Right forelimb (tissue), 1 donor: ENCODE measurements at regions not wholly inside any gene's neighbourhood (a gene's known extent, or its start where the extent isn't known, plus 50 kb on each side); places are given as distances from the start of the nearest gene placed in this dataset.

Source experiments
- DNase-seq: peaks from one replicate; pipeline ENCODE4 v3.0.0-alpha.2; 2018

DNA sequence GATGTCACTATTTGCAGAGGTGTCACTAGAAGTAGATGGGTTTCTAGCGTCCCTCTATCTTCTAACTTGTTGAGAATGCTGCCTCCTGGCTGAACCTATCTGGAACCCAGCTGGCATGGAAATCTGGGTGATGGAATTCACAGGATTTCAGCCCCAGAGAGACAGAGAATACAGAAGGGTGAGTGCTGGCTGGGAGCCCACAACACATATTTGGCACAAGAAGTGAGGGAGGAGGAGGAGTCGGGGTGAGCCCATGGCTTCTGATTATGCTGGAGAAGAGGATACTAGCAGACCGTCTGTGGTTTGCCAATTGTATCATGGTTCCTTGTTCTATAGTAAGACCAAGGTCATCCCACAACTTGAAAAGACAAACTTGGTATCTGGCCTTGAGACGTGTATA lies 557.8 kb upstream of the SALL1 start:
- no peak for DNase-seq

DNA sequence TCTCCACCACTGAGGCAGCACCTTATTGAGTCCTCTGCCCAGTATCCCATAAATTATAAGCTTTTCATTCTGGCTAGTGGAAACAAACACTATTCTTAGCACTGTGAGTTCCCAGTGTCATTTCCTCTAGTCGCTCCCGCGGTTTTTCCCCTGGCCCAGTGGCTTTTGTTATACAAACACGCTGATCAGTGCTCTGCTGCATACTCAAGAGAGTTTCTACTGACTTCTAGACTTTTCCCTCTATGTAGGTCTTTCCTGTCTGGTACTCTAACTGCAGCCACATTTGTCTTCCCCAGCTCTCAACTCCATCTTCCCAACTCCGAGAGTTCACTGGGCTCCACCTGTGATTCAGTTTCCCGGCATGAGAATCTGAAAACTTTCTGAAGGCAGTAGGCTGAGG lies 556.6 kb upstream of the SALL1 start:
- no peak for DNase-seq

DNA sequence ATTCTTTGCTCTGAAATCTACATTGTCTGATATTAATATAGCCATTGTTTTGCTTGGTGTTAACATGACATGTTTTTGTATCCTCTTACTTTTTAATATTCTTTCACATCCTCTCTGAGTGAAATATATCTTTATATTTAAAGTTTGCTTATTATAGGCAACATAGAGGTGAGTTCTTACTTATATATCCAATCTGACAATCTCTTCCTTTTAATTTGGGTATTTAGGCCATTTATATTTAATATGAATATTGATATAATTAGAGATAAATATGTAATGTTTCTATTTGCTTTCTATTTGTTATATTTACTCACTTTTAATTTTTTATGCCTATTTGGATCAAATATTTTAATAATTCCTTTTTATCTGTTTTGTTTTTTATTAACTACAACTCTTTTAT lies 554.1 kb upstream of the SALL1 start:
- DNase-seq: no peak

DNA sequence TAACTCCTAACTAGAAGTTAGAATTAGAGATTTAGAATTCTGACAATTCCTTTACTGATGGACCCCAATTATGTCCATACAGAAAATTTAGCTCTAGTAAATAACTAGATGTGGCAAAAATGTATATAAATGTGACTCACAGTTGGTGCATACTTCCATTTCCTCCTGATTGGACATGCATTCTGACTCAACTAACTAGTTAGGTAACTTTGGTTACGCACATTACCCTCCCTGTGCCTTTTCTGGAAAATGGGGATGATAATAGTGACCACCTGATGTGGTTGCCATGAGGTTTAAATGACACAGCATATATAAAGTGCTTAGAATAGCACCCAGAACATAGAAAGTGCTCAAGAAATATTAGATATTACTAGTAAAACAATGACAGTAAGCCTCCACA lies 550.0 kb upstream of the SALL1 start:
- no peak for DNase-seq

DNA sequence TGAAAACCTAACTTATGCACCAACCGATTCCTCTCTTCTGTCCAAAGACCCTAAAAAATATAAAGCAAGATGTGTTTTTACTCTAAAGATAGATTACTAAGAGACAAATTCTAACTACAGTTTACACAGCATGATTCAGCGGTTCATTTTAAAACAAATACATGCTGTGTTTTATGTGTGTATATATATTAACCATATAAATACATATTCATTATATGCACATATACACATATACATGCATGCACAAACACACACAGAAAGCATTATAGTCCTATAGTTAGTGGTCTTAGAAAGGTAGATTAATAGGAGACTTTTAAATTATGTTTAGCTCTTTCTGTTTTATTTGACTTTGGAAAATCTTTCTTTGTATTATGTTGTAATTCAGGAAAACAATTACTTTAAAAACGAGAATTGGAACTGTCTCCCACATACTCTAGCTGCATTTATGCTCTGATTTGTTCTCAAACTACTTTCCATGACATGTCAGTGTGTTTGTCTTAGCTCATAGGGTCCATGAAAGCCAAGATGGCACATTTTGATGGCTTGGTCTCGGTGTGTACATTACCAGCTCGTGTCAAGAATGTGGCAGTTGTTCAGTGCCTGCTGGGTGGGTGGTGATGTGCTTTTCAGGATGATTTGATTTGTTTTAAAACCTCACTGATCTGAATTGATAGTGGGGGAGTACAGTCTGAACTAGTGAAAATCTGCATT lies 548.8 kb upstream of the SALL1 start:
- DNase-seq: no peak

DNA sequence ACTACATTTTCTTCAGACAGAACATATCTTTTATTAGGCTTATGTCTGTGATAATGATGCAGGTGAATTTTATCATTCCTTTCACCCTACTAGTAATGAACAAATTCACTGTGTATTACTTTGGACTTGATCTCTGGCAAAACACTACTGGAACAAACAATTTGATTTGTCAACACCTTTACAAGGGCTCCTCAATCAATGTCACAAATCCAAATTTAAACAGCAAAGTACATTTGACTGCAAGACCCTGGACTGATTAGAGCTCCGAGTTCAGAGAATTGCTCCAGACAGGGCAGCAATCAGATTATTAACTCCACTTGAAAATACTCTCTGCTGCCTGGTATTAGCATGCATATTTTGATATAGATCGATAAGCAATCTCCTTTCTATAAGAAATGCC lies 547.6 kb upstream of the SALL1 start:
- DNase-seq: no peak

DNA sequence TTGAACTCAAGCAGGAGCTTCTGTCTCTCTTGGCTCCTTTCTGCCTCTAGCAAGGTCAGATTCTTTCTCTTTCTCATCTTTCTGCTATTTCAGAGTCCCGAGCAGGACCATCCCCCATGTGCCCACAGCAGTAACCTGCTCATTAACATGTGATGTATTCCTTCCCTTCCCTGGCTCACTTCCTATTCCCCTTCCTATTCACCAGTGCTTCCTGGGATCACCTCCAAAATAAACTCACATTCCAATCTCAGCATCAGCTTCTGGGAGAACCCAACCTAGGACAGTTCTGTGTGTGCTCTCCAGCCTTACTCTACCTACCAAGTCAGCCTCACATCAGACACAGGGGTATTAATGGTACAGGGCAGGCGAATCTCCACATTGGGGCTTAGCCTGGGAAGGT lies 546.4 kb upstream of the SALL1 start:
- no peak for DNase-seq

DNA sequence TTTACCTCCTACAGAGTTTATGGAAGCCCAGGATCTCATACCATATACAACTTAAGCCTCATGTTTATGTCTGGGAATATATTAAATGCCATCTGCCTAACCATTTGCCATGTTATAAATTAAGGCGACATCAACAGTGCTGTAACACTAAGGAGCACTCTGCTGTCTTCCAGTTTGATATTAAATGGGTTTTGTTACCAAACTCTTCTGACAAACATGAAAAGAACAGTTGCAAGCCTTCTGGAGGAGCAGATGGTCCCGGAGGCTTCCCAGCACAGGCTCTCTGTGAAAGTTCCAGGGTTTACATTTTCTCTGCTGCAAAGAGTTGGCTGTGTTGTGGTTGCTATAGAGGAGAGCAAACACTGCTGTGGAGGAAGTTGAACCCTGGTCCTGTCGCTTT lies 545.3 kb upstream of the SALL1 start:
- DNase-seq: no peak

DNA sequence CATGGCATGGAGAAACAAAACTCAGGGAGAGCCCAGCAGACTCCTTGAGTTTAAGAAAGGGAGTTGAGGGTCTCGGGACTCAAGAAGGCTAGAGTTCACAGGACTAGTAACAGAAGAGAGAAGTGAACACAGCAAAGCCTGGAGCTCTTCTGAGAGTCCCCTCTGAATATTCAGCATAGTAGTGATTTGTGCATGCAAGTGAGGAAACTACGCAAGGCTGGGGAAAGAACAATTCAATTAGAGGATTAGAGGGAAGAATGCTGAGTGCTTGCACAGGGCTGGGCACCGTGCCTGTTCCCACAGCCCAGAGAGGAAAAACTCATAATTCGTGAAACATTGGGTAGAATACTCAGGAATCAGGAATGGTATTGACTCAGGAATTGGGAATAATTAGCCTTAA lies 540.0 kb upstream of the SALL1 start:
- DNase-seq: no peak

DNA sequence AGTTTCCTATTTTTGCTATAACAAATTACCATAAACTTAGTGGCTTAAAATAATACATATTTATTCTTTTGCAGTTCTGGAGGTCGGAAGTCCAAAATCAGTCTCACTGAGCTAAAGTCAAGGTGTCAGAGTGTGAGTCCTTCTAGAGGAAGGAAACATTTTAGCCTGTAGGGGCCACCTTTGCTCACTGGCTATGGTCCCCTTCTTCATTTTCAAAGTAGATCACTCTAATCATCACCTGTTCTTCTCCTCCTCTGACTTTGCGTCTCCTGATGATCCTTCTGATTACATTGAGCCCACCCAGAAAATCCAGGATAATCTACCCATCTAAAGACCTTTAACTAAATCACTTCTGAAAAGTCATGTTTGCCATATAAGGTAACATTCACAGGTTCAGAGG lies 534.4 kb upstream of the SALL1 start:
- DNase-seq: no peak

DNA sequence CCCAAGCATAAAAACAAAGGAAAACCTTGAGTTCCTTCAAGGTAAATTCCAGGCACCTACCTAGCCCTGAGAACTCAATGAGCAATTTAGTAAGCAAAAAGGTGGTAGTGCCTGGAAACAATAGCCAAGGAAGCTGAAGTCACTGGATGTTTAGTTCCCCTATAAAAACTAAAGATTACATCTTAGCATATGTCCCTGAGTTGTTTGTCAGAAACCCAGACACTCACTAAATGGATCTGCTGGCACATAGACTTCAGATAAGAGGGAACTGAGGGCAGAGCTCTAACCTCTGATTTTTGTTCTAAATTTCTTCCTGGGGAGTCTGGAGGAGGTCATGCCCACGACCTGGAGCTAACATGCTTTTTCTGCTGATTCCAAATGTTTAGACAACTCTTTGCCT lies 532.8 kb upstream of the SALL1 start:
- DNase-seq: no peak

DNA sequence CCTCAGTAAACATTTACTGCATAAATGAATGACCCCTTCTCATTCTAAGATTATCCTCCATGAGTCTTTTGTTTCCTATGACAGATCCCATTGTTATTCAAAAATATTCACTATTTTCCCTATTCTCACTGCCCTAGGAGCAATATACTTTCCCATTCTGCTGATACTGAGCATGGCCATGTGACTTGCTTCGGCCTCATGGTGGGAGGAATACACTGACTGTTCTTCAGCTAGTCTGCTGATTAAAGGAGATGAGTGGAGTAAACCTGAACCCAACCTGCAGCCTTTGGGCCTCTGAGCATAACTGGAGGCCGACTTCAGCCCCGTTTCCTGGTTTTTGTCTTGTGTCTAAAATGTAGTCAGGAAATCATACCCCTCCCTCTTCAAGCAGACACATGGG lies 531.8 kb upstream of the SALL1 start:
- DNase-seq: no peak

DNA sequence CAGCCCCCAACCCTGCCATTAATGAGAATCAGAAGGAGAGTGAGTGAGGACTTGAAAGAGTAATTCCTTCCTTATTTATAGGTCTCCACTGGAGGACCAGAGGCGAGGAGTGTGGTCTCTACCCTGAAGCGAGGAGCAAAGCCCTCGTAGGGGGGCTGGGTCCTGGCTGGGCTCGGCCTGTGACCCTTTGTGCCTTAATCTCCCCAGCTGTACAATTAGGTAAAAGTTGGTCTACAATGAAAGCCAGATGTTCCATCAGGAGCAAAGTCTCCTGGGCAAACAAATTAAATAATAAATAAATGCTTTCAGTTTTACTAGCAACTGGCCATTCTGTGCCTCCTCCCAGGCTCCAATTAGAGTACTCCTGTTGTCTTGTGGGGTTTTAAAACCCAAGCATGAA lies 523.5 kb upstream of the SALL1 start:
- no peak for DNase-seq

DNA sequence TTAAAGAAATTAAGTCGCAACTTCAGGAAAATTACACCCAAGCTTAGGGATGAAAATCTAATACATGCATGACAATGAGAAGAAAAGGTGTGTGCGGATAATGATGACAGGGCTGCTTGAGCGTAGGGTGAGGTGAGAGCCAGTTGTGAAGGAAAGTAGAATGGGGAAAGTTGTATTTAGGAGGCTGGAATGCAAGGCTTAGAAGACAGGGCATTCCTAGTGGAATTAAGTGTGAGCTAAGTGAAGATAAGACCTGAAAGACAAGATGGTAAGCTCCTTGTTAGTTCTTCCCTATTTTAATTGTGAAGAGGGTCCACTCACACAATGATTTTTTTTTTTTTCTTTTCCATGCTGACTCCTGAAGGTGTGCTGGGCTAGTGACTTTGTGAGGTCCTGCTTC lies 519.5 kb upstream of the SALL1 start:
- no peak for DNase-seq

DNA sequence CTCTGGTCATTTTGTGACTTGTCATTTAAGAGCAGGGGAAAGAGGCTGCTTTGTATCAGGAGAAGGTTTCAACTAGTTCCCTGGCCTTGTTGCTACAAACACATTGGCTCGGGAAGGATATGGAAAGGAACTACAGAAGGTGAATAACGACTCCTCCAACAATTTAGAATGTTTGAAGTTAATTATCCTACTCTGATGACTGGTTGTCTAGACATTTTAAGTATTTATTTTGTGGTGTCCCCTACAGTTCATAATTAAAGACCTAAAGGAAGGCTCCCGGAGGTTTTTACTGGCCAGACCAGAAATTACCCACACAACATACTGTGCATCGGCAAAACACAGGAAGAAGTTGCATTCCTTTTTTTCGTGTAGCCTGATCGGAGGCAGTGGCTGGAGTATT lies 515.8 kb upstream of the SALL1 start:
- DNase-seq: no peak

DNA sequence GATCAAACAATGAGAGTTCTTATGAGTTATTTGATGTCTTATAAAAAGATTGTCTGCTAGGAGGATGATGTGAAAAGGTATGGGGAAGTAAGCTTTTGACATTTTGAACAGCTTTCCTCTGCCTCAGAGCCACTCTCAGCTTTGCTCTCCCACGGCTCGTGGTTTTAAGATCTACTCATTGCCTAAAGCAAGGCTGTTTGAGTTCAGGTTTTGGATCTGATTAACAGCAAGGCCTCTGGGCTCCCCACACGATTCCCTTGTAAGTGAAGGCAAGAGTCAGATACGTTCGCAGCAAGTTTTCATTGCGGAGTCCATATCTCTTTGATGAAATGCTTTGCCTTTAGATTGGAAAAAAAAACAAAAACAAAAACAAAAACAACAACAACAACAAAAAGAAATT lies 515.0 kb upstream of the SALL1 start:
- no peak for DNase-seq

DNA sequence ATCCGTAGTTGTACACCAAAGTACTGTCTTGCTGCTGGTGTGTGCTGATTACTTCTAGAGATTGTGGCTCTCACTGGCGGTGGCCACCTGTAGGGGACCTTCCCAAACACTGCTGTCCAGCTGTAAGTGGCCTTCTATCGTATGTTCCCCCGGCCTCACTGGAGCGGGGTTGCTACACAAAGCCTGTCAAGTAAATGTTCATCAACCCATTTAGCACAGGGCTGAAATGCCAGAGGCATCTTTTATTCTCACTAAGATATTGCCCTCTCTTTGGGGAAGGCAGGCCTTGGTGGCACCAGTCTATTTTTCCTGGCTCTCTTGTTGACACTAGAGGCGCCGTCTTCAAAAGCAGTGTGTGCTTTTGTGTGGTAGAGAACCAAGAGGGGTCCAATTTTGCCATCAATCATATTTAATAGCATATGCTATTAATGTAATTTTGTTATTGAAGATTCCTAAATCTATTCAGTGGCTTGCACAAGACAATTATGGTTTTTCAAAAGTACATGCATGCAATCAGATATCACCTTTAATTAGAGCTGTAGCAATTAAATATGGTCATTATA lies 514.4 kb upstream of the SALL1 start:
- DNase-seq: no peak

DNA sequence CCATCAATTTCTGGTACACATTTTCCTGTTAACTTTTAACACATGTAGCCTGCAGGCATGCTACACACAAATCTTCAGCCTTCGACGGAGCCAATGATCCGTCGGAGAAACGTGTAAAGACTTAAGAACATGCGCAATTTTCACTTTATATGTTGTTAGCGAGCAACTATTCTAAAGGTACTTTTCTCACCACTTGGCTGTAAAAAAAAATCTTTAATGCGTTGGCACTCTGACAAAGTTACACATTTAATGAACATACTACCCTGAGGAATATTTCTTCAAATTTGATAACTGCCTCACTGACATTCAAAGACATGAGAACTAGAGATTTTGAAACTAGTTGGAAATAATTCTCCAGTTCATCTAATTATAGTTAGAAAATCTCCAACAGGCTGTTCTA lies 507.5 kb upstream of the SALL1 start:
- DNase-seq: no peak

DNA sequence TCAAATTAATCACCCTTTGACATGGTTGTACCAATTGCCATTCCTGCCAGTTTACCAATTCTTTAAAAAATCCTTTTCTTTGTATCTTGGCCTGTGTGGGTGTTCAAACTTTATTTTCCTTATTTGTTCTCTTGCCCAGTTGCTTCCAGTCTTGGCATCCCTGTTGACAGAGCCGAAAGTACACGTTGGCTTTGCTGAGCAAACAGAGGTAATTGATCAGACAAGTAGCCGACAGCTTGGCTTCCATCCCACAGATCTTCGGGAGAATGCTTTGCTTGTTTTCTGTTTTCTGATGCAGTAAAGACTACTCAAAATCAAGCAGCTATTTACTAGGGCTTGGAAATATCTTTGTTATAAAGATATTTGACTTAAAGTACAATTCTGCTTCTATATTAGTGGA lies 506.8 kb upstream of the SALL1 start:
- DNase-seq: no peak

DNA sequence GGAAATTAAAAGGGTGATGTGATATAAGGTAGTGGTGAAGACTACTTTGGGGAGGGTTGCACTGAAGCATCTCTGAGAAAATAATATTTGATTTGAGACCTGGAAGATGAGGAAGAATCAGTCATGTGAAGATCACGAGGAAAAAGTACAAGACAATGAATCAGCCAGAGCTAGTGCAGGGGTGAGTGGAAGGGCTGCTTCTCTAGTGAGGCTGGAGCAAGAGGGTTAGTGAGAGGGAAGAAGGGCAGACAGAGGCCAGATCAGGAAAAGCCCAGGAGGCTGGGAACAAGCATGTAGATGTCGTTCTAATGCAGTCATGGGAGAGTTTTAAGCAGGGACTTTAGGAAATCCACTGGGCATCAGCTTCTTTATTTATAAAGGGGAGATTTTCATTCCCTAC lies 504.2 kb upstream of the SALL1 start:
- DNase-seq: no peak

DNA sequence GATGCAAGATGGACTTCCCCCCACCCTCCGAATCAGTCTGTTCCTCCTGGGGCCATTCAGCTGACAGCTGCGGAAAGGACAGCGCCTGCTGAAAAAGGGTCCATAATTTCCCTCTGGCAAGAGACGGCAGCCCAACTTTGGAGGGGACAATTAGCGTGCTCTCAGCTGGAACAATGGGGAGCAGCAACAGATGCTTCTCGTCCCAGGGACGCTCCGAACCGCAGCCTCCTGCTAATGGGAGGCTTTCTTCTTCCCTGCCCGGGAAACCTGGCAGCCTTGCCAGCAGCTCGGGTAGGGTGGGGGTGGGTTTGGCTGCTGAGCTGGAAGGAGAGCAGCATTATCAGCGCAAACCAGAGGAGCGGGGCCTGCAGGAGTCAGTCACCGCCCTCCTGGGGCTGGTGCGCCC lies 500.0 kb upstream of the SALL1 start:
- DNase-seq: no peak

DNA sequence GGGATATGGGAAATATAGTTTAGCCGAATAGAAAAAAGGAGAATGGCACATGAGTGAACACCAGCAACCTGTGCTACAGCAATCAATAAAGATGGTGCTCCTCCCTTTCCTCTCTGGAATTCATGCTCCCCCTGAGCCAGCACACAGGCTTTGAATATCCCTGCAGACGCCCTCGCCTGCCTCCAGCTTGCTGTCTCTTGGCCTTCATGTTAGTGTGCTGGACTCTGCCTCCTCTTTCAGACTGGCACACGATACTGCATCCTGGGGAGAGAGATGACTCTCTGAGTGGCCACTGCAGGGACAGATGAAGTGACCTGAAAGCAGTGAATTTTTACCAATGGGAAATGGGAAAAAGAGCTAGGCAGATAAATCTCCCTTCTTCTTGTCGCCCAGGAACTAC lies 498.6 kb upstream of the SALL1 start:
- DNase-seq: no peak

DNA sequence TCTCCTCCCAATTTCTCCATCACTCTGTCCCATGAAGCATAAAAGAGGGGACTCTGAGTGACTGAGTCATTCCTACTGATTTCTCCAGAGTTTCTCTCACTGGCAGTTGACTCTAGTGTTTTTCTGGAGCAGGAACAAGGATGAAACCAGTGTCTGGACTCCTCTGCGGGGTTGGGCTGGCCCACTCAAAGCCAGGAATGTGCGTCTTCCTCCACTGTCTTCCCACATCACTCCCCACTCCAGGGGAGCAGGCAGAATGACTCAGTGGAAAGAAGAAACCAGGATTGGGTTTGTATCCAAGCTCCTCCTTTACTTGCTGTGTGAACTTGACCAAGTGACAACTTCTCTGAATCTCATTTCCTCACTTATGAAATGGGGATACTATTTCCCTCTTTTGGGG lies 497.5 kb upstream of the SALL1 start:
- DNase-seq: no peak

DNA sequence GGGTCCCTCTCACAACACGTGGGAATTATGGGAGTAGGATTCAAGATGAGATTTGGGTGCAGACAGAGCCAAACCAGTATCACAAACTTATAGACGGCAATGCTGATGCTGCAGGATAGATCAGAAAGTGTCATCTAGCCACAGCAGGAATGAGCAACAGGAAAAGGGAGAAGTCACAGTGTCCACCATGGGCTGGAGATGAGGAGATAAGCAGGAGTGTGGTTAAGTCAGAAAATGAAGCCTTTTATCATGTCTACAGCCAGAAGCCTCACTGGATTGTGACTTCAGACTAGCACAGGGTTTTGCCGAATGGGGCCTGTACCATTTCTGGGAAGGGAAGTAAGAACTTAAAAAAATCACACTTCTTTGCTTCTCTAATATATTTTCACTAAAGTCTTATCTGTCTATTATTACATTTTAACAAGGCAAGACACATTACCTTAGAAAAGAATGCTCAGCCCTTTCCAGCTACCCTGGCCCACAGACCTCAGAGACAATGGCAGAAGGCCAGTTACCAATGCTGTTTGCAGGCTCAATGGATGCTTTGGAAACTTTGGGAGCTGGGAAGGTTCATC lies 490.2 kb upstream of the SALL1 start:
- DNase-seq: no peak

DNA sequence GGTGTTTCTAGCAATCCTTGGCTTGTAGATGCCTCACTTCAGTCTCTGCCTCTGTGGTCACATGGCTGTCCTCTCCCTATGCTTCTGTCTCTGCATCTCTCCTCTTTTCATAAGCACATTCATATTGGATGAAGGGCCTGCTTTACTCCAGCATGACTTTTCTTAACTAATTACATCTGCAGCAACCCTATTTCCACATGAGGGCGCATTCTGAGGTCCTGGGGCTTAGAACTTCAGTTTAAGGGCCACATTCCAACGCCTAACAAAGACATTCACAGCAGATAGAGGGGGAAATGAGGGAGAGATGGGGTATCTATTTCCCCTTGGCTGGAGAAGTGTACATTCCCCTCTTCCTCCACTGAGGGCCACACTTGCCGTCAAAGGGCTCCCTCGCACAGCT lies 489.1 kb upstream of the SALL1 start:
- no peak for DNase-seq
